Epithelial cell of esophagus (primary cell): ENCODE measurements at regions not wholly inside any gene's neighbourhood (a gene's known extent, or its start where the extent isn't known, plus 50 kb on each side); places are given as distances from the start of the nearest gene placed in this dataset.

Experiments used
- DNase-seq: peaks from one replicate; pipeline ENCODE4 v3.0.0; 2010; ENCODE audit warnings: low read depth
- H3K4me3 ChIP-seq: 2 replicates; pipeline ENCODE4 v1.5.1; 2011; ENCODE audit warnings: mild to moderate bottlenecking, low read length, control low read depth
- TF ChIP-seq, protein P1 (sequence below): IDR thresholded peaks from 2 replicates; pipeline ENCODE4 v1.5.1; 2011; ENCODE audit warnings: low read depth, mild to moderate bottlenecking, low read length, control low read depth, inconsistent platforms; ENCODE audit not compliant: insufficient read depth; ENCODE audit errors: missing control alignments

DNA sequence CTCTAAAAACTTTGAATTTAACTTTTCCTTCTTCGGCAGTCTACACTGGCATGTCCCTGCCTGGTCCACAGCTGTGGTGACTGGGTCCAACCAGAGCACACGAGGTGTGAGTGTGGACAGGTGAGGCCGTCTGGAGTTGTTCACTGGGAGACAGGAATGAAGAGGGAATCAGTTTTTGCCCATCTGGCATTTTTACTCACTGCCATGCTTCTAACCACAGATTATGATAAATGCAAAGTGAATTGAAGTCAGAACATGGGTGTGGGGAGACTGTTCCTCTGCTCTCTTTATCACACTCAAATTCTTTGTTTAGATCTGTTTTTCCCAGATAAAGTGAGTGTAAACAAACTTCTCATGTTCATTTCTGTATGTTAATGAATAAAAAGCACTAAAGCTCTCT, 54.7 kb upstream of the PIEZO2 start:
- DNase-seq = no peak
- TF ChIP-seq, protein P1, sequence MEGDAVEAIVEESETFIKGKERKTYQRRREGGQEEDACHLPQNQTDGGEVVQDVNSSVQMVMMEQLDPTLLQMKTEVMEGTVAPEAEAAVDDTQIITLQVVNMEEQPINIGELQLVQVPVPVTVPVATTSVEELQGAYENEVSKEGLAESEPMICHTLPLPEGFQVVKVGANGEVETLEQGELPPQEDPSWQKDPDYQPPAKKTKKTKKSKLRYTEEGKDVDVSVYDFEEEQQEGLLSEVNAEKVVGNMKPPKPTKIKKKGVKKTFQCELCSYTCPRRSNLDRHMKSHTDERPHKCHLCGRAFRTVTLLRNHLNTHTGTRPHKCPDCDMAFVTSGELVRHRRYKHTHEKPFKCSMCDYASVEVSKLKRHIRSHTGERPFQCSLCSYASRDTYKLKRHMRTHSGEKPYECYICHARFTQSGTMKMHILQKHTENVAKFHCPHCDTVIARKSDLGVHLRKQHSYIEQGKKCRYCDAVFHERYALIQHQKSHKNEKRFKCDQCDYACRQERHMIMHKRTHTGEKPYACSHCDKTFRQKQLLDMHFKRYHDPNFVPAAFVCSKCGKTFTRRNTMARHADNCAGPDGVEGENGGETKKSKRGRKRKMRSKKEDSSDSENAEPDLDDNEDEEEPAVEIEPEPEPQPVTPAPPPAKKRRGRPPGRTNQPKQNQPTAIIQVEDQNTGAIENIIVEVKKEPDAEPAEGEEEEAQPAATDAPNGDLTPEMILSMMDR = no peak
- no peak overlapping the region for H3K4me3 ChIP-seq

DNA sequence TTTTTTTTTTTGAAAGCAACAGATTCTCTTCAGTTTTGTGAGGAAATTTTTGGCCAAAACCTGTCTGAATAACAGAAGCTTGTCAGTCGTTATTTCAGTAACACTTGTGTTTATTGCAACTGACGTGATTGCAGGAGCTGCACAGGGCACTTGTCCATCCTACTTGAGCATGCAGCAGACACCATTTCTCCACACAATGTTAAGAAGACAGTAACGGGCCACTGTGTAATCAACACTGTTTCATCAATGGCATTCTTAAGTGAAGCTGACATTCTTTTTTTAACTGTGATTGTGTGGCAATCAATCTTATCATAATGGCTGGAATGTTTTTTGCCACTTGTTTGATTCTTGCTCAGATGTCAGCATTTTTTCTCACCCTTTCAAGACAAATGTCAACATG, 50.1 kb upstream of the PIEZO2 start:
- TF ChIP-seq, protein P1 = no peak
- no peak for DNase-seq
- no peak overlapping the region for H3K4me3 ChIP-seq
